ENCODE measurements at regions not wholly inside any gene's neighbourhood (a gene's known extent, or its start where the extent isn't known, plus 50 kb on each side); places are given as distances from the start of the nearest gene placed in this dataset.

GRCh38 chr6:19452495-19452894 lies 384.7 kb upstream of the ID4 start:
- no peak for TF ChIP-seq ZC3H11A (IDR thresholded peaks at IDR 0.05; ENCODE audit: low read depth, low read length)
- no peak for TF ChIP-seq RAD21 (CRISPR knock-in tag; conservative IDR thresholded peaks at IDR 0.05 in 1 of 2, IDR thresholded peaks at IDR 0.05 in 1 of 2)
- TF ChIP-seq POLR2AphosphoS5 (IDR thresholded peaks at IDR 0.05; ENCODE audit: control insufficient read depth, insufficient read depth, low read depth, low read length) = no peak
- TF ChIP-seq TCF7 (IDR thresholded peaks at IDR 0.05; ENCODE audit: borderline replicate concordance) = no peak
- TF ChIP-seq POLR2A (conservative IDR thresholded peaks at IDR 0.05) = no peak
- TF ChIP-seq CTCF (IDR thresholded peaks at IDR 0.05 in 2 of 3, conservative IDR thresholded peaks at IDR 0.05 in 1 of 3; ENCODE audit: insufficient read depth in 2 of 3, low read depth in 1 of 3, low read length in 3 of 3) = no peak
- no peak for TF ChIP-seq L3MBTL2 (IDR thresholded peaks at IDR 0.05)
- TF ChIP-seq ZZZ3 (IDR thresholded peaks at IDR 0.05) = no peak
- TF ChIP-seq RNF2 (IDR thresholded peaks at IDR 0.05) = no peak
- TF ChIP-seq FOSL1 (tag; conservative IDR thresholded peaks at IDR 0.05) = no peak
- no peak for TF ChIP-seq ZNF592 (IDR thresholded peaks at IDR 0.05)
- TF ChIP-seq ZEB2 (IDR thresholded peaks at IDR 0.05) = no peak
